ENCODE measurements at regions not wholly inside any gene's neighbourhood (a gene's known extent, or its start where the extent isn't known, plus 50 kb on each side); places are given as distances from the start of the nearest gene placed in this dataset.

- WGBS = 91% methylated on average over 7 of the region's 7 CpGs
- Histone ChIP-seq H3K27ac (ENCODE audit: low read depth in 1 of 2, low read length in 1 of 2) (no peak overlapping the region), H3K4me1 (ENCODE audit: control insufficient read depth in 2 of 2, insufficient read depth in 2 of 2, low read length in 2 of 2) (no peaks in the 10 kb centered on the region), H3K9me3 (ENCODE audit: control insufficient read depth in 2 of 2, insufficient read depth in 1 of 2, low read length in 1 of 2) (no peaks in the 10 kb centered on the region), H3K4me3 (ENCODE audit: low read length in 2 of 2) (no peak overlapping the region), H3K36me3 (ENCODE audit: control insufficient read depth in 2 of 2, insufficient read depth in 2 of 2, low read length in 1 of 2) (no peaks in the 10 kb centered on the region), H3K27me3 (ENCODE audit: control insufficient read depth in 2 of 2, insufficient read depth in 1 of 2, low read length in 1 of 2) (no peaks in the 10 kb centered on the region)
- peak in 1 of 9 donors; percentile 10 for DNase-seq (ENCODE audit: low read depth in 6 of 9, low spot score in 9 of 9)
Measured at GRCh38 chr22:22714600-22715335, 70.4 kb downstream of the GGTLC2 start.

GRCh38 chr22:22716136-22716665, 71.8 kb downstream of the GGTLC2 start:
- H3K27ac ChIP-seq (ENCODE audit: low read depth in 1 of 2, low read length in 1 of 2) = no peak overlapping the region

GRCh38 chr22:22717664-22718063, 73.2 kb downstream of the GGTLC2 start:
- H3K27me3 ChIP-seq (ENCODE audit: control insufficient read depth in 2 of 2, insufficient read depth in 1 of 2, low read length in 1 of 2) = no peaks in the 10 kb centered on the region
- H3K4me3 ChIP-seq (ENCODE audit: low read length in 2 of 2) = no peak overlapping the region
- WGBS = 50% methylated on average over 4 of the region's 4 CpGs
- peaks cover 0 to 17% of the 10 kb centered on the region in 2 donors for H3K4me1 ChIP-seq (ENCODE audit: control insufficient read depth in 2 of 2, insufficient read depth in 2 of 2, low read length in 2 of 2)
- H3K9me3 ChIP-seq (ENCODE audit: control insufficient read depth in 2 of 2, insufficient read depth in 1 of 2, low read length in 1 of 2) = no peaks in the 10 kb centered on the region
- DNase-seq (ENCODE audit: low read depth in 6 of 9, low spot score in 9 of 9) = no peak
- no peak overlapping the region for H3K27ac ChIP-seq (ENCODE audit: low read depth in 1 of 2, low read length in 1 of 2)
- H3K36me3 ChIP-seq (ENCODE audit: control insufficient read depth in 2 of 2, insufficient read depth in 2 of 2, low read length in 1 of 2) = no peaks in the 10 kb centered on the region

More at GRCh38 chr22:22716136-22716665, 71.8 kb downstream of the GGTLC2 start:
- no peak for DNase-seq (ENCODE audit: low read depth in 6 of 9, low spot score in 9 of 9)
- Histone ChIP-seq H3K4me1 (ENCODE audit: control insufficient read depth in 2 of 2, insufficient read depth in 2 of 2, low read length in 2 of 2) (peaks cover 0 to 12% of the 10 kb centered on the region in 2 donors), H3K9me3 (ENCODE audit: control insufficient read depth in 2 of 2, insufficient read depth in 1 of 2, low read length in 1 of 2) (no peaks in the 10 kb centered on the region), H3K36me3 (ENCODE audit: control insufficient read depth in 2 of 2, insufficient read depth in 2 of 2, low read length in 1 of 2) (no peaks in the 10 kb centered on the region), H3K27me3 (ENCODE audit: control insufficient read depth in 2 of 2, insufficient read depth in 1 of 2, low read length in 1 of 2) (no peaks in the 10 kb centered on the region), H3K4me3 (ENCODE audit: low read length in 2 of 2) (no peak overlapping the region)
- 97% methylated on average over 6 of the region's 6 CpGs for WGBS

GRCh38 chr22:22720201-22720723, 75.8 kb downstream of the GGTLC2 start:
- H3K4me3 ChIP-seq (ENCODE audit: low read length in 2 of 2) = no peak overlapping the region
- H3K27me3 ChIP-seq (ENCODE audit: control insufficient read depth in 2 of 2, insufficient read depth in 1 of 2, low read length in 1 of 2) = no peaks in the 10 kb centered on the region
- H3K9me3 ChIP-seq (ENCODE audit: control insufficient read depth in 2 of 2, insufficient read depth in 1 of 2, low read length in 1 of 2) = no peaks in the 10 kb centered on the region
- no peaks in the 10 kb centered on the region for H3K36me3 ChIP-seq (ENCODE audit: control insufficient read depth in 2 of 2, insufficient read depth in 2 of 2, low read length in 1 of 2)
- peak overlapping the region in 1 of 2 donors; percentile 55 for H3K27ac ChIP-seq (ENCODE audit: low read depth in 1 of 2, low read length in 1 of 2)
- 28% methylated on average over 3 of the region's 3 CpGs for WGBS
- DNase-seq (ENCODE audit: low read depth in 6 of 9, low spot score in 9 of 9) = peak; percentile 13 to 75 (median 52)
- H3K4me1 ChIP-seq (ENCODE audit: control insufficient read depth in 2 of 2, insufficient read depth in 2 of 2, low read length in 2 of 2) = peaks cover 0 to 17% of the 10 kb centered on the region in 2 donors

- H3K27me3 ChIP-seq (ENCODE audit: control insufficient read depth in 2 of 2, insufficient read depth in 1 of 2, low read length in 1 of 2) = no peaks in the 10 kb centered on the region
- H3K4me1 ChIP-seq (ENCODE audit: control insufficient read depth in 2 of 2, insufficient read depth in 2 of 2, low read length in 2 of 2) = peaks cover 0 to 17% of the 10 kb centered on the region in 2 donors
- H3K27ac ChIP-seq (ENCODE audit: low read depth in 1 of 2, low read length in 1 of 2) = peak overlapping the region in 1 of 2 donors; percentile 55
- WGBS = 92% methylated on average over 6 of the region's 6 CpGs
- no peaks in the 10 kb centered on the region for H3K36me3 ChIP-seq (ENCODE audit: control insufficient read depth in 2 of 2, insufficient read depth in 2 of 2, low read length in 1 of 2)
- H3K9me3 ChIP-seq (ENCODE audit: control insufficient read depth in 2 of 2, insufficient read depth in 1 of 2, low read length in 1 of 2) = no peaks in the 10 kb centered on the region
- no peak overlapping the region for H3K4me3 ChIP-seq (ENCODE audit: low read length in 2 of 2)
- DNase-seq (ENCODE audit: low read depth in 6 of 9, low spot score in 9 of 9) = peak in 1 of 9 donors; percentile 10
Measured at GRCh38 chr22:22720724-22721261, 76.4 kb downstream of the GGTLC2 start.

GRCh38 chr22:22721681-22722354, 77.4 kb downstream of the GGTLC2 start:
- H3K9me3 ChIP-seq (ENCODE audit: control insufficient read depth in 2 of 2, insufficient read depth in 1 of 2, low read length in 1 of 2) = no peaks in the 10 kb centered on the region
- no peak overlapping the region for H3K4me3 ChIP-seq (ENCODE audit: low read length in 2 of 2)
- H3K27me3 ChIP-seq (ENCODE audit: control insufficient read depth in 2 of 2, insufficient read depth in 1 of 2, low read length in 1 of 2) = no peaks in the 10 kb centered on the region
- no peaks in the 10 kb centered on the region for H3K36me3 ChIP-seq (ENCODE audit: control insufficient read depth in 2 of 2, insufficient read depth in 2 of 2, low read length in 1 of 2)
- WGBS = 86% methylated on average over 5 of the region's 5 CpGs
- no peak overlapping the region for H3K27ac ChIP-seq (ENCODE audit: low read depth in 1 of 2, low read length in 1 of 2)
- DNase-seq (ENCODE audit: low read depth in 6 of 9, low spot score in 9 of 9) = peak in 6 of 9 donors; percentile 3 to 44 (median 24)
- peaks cover 0 to 17% of the 10 kb centered on the region in 2 donors for H3K4me1 ChIP-seq (ENCODE audit: control insufficient read depth in 2 of 2, insufficient read depth in 2 of 2, low read length in 2 of 2)

GRCh38 chr22:22728382-22728781, 84.0 kb downstream of the GGTLC2 start:
- WGBS = 92% methylated on average over 5 of the region's 5 CpGs
- no peaks in the 10 kb centered on the region for H3K4me1 ChIP-seq (ENCODE audit: control insufficient read depth in 2 of 2, insufficient read depth in 2 of 2, low read length in 2 of 2)
- no peaks in the 10 kb centered on the region for H3K9me3 ChIP-seq (ENCODE audit: control insufficient read depth in 2 of 2, insufficient read depth in 1 of 2, low read length in 1 of 2)
- DNase-seq (ENCODE audit: low read depth in 6 of 9, low spot score in 9 of 9) = no peak
- no peaks in the 10 kb centered on the region for H3K36me3 ChIP-seq (ENCODE audit: control insufficient read depth in 2 of 2, insufficient read depth in 2 of 2, low read length in 1 of 2)
- H3K27me3 ChIP-seq (ENCODE audit: control insufficient read depth in 2 of 2, insufficient read depth in 1 of 2, low read length in 1 of 2) = no peaks in the 10 kb centered on the region
- H3K4me3 ChIP-seq (ENCODE audit: low read length in 2 of 2) = no peak overlapping the region
- no peak overlapping the region for H3K27ac ChIP-seq (ENCODE audit: low read depth in 1 of 2, low read length in 1 of 2)

- 96% methylated on average over 9 of the region's 9 CpGs for WGBS
- H3K27me3 ChIP-seq (ENCODE audit: control insufficient read depth in 2 of 2, insufficient read depth in 1 of 2, low read length in 1 of 2) = no peaks in the 10 kb centered on the region
Measured at GRCh38 chr22:22730655-22731373, 86.4 kb downstream of the GGTLC2 start.

More at GRCh38 chr22:22730655-22731373, 86.4 kb downstream of the GGTLC2 start:
- Histone ChIP-seq H3K27ac (ENCODE audit: low read depth in 1 of 2, low read length in 1 of 2) (no peak overlapping the region), H3K4me1 (ENCODE audit: control insufficient read depth in 2 of 2, insufficient read depth in 2 of 2, low read length in 2 of 2) (no peaks in the 10 kb centered on the region), H3K4me3 (ENCODE audit: low read length in 2 of 2) (no peak overlapping the region), H3K9me3 (ENCODE audit: control insufficient read depth in 2 of 2, insufficient read depth in 1 of 2, low read length in 1 of 2) (no peaks in the 10 kb centered on the region), H3K36me3 (ENCODE audit: control insufficient read depth in 2 of 2, insufficient read depth in 2 of 2, low read length in 1 of 2) (no peaks in the 10 kb centered on the region)
- no peak for DNase-seq (ENCODE audit: low read depth in 6 of 9, low spot score in 9 of 9)

Data from thymus (tissue), 11 donors.